ENCODE measurements at regions not wholly inside any gene's neighbourhood (a gene's known extent, or its start where the extent isn't known, plus 50 kb on each side); places are given as distances from the start of the nearest gene placed in this dataset.

- no peak overlapping the region for H3K27ac Mint-ChIP-seq
- TF ChIP-seq, protein P1, sequence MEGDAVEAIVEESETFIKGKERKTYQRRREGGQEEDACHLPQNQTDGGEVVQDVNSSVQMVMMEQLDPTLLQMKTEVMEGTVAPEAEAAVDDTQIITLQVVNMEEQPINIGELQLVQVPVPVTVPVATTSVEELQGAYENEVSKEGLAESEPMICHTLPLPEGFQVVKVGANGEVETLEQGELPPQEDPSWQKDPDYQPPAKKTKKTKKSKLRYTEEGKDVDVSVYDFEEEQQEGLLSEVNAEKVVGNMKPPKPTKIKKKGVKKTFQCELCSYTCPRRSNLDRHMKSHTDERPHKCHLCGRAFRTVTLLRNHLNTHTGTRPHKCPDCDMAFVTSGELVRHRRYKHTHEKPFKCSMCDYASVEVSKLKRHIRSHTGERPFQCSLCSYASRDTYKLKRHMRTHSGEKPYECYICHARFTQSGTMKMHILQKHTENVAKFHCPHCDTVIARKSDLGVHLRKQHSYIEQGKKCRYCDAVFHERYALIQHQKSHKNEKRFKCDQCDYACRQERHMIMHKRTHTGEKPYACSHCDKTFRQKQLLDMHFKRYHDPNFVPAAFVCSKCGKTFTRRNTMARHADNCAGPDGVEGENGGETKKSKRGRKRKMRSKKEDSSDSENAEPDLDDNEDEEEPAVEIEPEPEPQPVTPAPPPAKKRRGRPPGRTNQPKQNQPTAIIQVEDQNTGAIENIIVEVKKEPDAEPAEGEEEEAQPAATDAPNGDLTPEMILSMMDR (IDR thresholded peaks at IDR 0.05; ENCODE audit: unreplicated experiment) = no peak
- no peaks in the 10 kb centered on the region for H3K9me3 Mint-ChIP-seq
- peaks cover 21% of the 10 kb centered on the region for H3K4me1 Mint-ChIP-seq
- no peak overlapping the region for H3K4me3 Mint-ChIP-seq
- DNase-seq (ENCODE audit: low spot score in 2 of 2, unreplicated experiment in 2 of 2) = no peak
- H3K36me3 Mint-ChIP-seq = no peaks in the 10 kb centered on the region
- no peaks in the 10 kb centered on the region for H3K27me3 Mint-ChIP-seq (ENCODE audit: low read depth)
Observed at GRCh38 chr2:182585430-182585829, 130.6 kb upstream of the DNAJC10 start.

- TF ChIP-seq, protein P1 (IDR thresholded peaks at IDR 0.05; ENCODE audit: unreplicated experiment) = no peak
- Mint-ChIP-seq H3K9me3 (no peaks in the 10 kb centered on the region), H3K36me3 (no peaks in the 10 kb centered on the region), H3K4me1 (peaks cover 21% of the 10 kb centered on the region), H3K27me3 (ENCODE audit: low read depth) (no peaks in the 10 kb centered on the region), H3K27ac (no peak overlapping the region), H3K4me3 (no peak overlapping the region)
- no peak for DNase-seq (ENCODE audit: low spot score in 2 of 2, unreplicated experiment in 2 of 2)
Observed at GRCh38 chr2:182586426-182586825, 129.6 kb upstream of the DNAJC10 start.

DNA sequence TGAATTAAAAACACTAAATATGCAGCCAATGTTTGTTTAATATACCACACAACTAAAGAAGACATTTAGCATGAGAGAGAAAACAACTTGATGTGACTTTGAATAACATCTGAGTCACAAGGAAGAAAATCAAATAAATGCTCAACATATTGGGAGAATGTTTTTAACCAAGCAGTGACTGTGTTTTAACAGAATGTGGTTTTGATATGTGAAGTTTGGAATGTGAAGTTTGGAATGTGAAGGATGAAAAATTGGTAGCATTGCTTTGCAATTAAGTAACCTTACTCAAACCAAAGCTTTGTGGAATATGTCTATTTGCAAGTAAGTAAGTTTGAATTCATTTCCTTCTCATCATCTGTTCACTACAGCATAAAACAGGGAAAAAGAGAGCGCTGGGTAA, 128.2 kb upstream of the DNAJC10 start:
- peak overlapping the region; percentile 80 for H3K27ac Mint-ChIP-seq
- no peak for DNase-seq (ENCODE audit: low spot score in 2 of 2, unreplicated experiment in 2 of 2)
- no peaks in the 10 kb centered on the region for H3K36me3 Mint-ChIP-seq
- peaks cover 24% of the 10 kb centered on the region for H3K4me1 Mint-ChIP-seq
- H3K27me3 Mint-ChIP-seq (ENCODE audit: low read depth) = no peaks in the 10 kb centered on the region
- H3K9me3 Mint-ChIP-seq = no peaks in the 10 kb centered on the region
- H3K4me3 Mint-ChIP-seq = no peak overlapping the region
- TF ChIP-seq, protein P1 (IDR thresholded peaks at IDR 0.05; ENCODE audit: unreplicated experiment) = no peak

DNA sequence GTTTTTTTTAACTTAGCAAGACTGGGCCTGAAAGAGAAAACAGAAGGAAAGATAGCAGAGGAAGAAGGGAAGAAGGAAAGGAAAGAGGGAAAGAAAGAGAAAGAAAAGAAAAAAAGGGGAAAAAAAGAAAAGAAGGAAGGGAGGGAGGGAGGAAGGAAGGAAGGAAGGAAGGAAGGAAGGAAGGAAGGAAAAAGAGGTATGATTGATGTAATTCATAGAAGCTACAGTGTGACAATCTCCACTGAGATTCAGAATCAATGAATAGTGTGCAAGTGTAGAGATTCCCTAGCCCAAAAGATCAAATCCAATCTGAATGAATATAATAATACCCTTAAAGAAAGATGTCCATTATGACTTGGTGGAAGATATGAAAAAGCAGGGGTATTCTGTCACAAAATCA, 126.9 kb upstream of the DNAJC10 start:
- Mint-ChIP-seq H3K4me1 (peaks cover 32% of the 10 kb centered on the region), H3K36me3 (no peaks in the 10 kb centered on the region), H3K27me3 (ENCODE audit: low read depth) (no peaks in the 10 kb centered on the region), H3K27ac (peak overlapping the region; percentile 17), H3K4me3 (no peak overlapping the region), H3K9me3 (no peaks in the 10 kb centered on the region)
- TF ChIP-seq, protein P1 (IDR thresholded peaks at IDR 0.05; ENCODE audit: unreplicated experiment) = no peak
- DNase-seq (ENCODE audit: low spot score in 2 of 2, unreplicated experiment in 2 of 2) = no peak

GRCh38 chr2:182591774-182592173, 124.3 kb upstream of the DNAJC10 start:
- Mint-ChIP-seq H3K27me3 (ENCODE audit: low read depth) (peaks cover 2% of the 10 kb centered on the region), H3K4me1 (peaks cover 45% of the 10 kb centered on the region), H3K4me3 (no peak overlapping the region), H3K27ac (no peak overlapping the region), H3K9me3 (no peaks in the 10 kb centered on the region), H3K36me3 (no peaks in the 10 kb centered on the region)
- TF ChIP-seq, protein P1 (IDR thresholded peaks at IDR 0.05; ENCODE audit: unreplicated experiment) = no peak
- DNase-seq (ENCODE audit: low spot score in 2 of 2, unreplicated experiment in 2 of 2) = no peak
